ENCODE measurements at regions not wholly inside any gene's neighbourhood (a gene's known extent, or its start where the extent isn't known, plus 50 kb on each side); places are given as distances from the start of the nearest gene placed in this dataset.

- in situ Hi-C loops (cut with HindIII; ENCODE audit: low sequenced_read_pairs): no loop called here
These were observed 1376.0 kb downstream of the MAT2B start for GRCh38 chr5:164881442-164881841.

- in situ Hi-C loops (cut with HindIII; ENCODE audit: low sequenced_read_pairs): no loop called here
These were observed 1379.8 kb downstream of the MAT2B start for GRCh38 chr5:164885179-164885578.

- in situ Hi-C loops (cut with HindIII; ENCODE audit: low sequenced_read_pairs): no loop called here
These were observed 1387.7 kb downstream of the MAT2B start for GRCh38 chr5:164893071-164893470.

GRCh38 chr5:164898705-164899104, 1393.3 kb downstream of the MAT2B start:
- in situ Hi-C loops (cut with HindIII; ENCODE audit: low sequenced_read_pairs): no loop called here

GRCh38 chr5:164909673-164910072, 1404.3 kb downstream of the MAT2B start:
- in situ Hi-C loops (cut with HindIII; ENCODE audit: low sequenced_read_pairs): no loop called here

GRCh38 chr5:164921722-164922121, 1416.3 kb downstream of the MAT2B start:
- in situ Hi-C loops (cut with HindIII; ENCODE audit: low sequenced_read_pairs): no loop called here

GRCh38 chr5:164934039-164934438, 1428.6 kb downstream of the MAT2B start:
- in situ Hi-C loops (cut with HindIII; ENCODE audit: low sequenced_read_pairs): no loop called here

- in situ Hi-C loops (cut with HindIII; ENCODE audit: low sequenced_read_pairs): no loop called here
These were observed 1429.1 kb downstream of the MAT2B start for GRCh38 chr5:164934561-164934960.

- in situ Hi-C loops (cut with HindIII; ENCODE audit: low sequenced_read_pairs): no loop called here
These were observed 1435.7 kb downstream of the MAT2B start for GRCh38 chr5:164941132-164941531.

GRCh38 chr5:164950927-164951326, 1445.5 kb downstream of the MAT2B start:
- in situ Hi-C loops (cut with HindIII; ENCODE audit: low sequenced_read_pairs): no loop called here

GRCh38 chr5:164951570-164951969, 1446.2 kb downstream of the MAT2B start:
- in situ Hi-C loops (cut with HindIII; ENCODE audit: low sequenced_read_pairs): no loop called here

GRCh38 chr5:164958688-164959087, 1453.3 kb downstream of the MAT2B start:
- in situ Hi-C loops (cut with HindIII; ENCODE audit: low sequenced_read_pairs): no loop called here

GRCh38 chr5:164959761-164960160, 1454.3 kb downstream of the MAT2B start:
- in situ Hi-C loops (cut with HindIII; ENCODE audit: low sequenced_read_pairs): no loop called here

- in situ Hi-C loops (cut with HindIII; ENCODE audit: low sequenced_read_pairs): no loop called here
These were observed 1457.0 kb downstream of the MAT2B start for GRCh38 chr5:164962329-164962961.

- in situ Hi-C loops (cut with HindIII; ENCODE audit: low sequenced_read_pairs): no loop called here
These were observed 1461.2 kb downstream of the MAT2B start for GRCh38 chr5:164966611-164967010.

- in situ Hi-C loops (cut with HindIII; ENCODE audit: low sequenced_read_pairs): no loop called here
These were observed 1461.9 kb downstream of the MAT2B start for GRCh38 chr5:164967354-164967753.

- in situ Hi-C loops (cut with HindIII; ENCODE audit: low sequenced_read_pairs): no loop called here
These were observed 1467.6 kb downstream of the MAT2B start for GRCh38 chr5:164972973-164973372.

GRCh38 chr5:164975986-164976385, 1470.6 kb downstream of the MAT2B start:
- in situ Hi-C loops (cut with HindIII; ENCODE audit: low sequenced_read_pairs): no loop called here

- in situ Hi-C loops (cut with HindIII; ENCODE audit: low sequenced_read_pairs): no loop called here
These were observed 1475.1 kb downstream of the MAT2B start for GRCh38 chr5:164980480-164980879.

- in situ Hi-C loops (cut with HindIII; ENCODE audit: low sequenced_read_pairs): no loop called here
These were observed 1492.7 kb downstream of the MAT2B start for GRCh38 chr5:164998142-164998541.

- in situ Hi-C loops (cut with HindIII; ENCODE audit: low sequenced_read_pairs): no loop called here
These were observed 1493.2 kb downstream of the MAT2B start for GRCh38 chr5:164998590-164998989.

GRCh38 chr5:165000479-165001190, 1495.2 kb downstream of the MAT2B start:
- in situ Hi-C loops (cut with HindIII; ENCODE audit: low sequenced_read_pairs): no loop called here

- in situ Hi-C loops (cut with HindIII; ENCODE audit: low sequenced_read_pairs): no loop called here
These were observed 1497.9 kb downstream of the MAT2B start for GRCh38 chr5:165003283-165003682.
